GM23248 (cell line): ENCODE measurements at regions not wholly inside any gene's neighbourhood (a gene's known extent, or its start where the extent isn't known, plus 50 kb on each side); places are given as distances from the start of the nearest gene placed in this dataset.

Source experiments
- DNase-seq: peaks from one replicate; pipeline ENCODE4 v3.0.0-alpha.2; 2015
- H2AFZ ChIP-seq: fragments of 200-600 bp; sonication (generic); 2 replicates; pipeline ENCODE4 v1.6.1; 2016; ENCODE audit warnings: antibody characterized with exemption
- H3F3A ChIP-seq: fragments of 200-600 bp; sonication (generic); 2 replicates; pipeline ENCODE4 v1.6.1; 2016; ENCODE audit warnings: mild to moderate bottlenecking, antibody characterized with exemption, mixed run types; ENCODE audit not compliant: insufficient read depth
- H3K27ac ChIP-seq: fragments of 200-600 bp; sonication (generic); 2 replicates; pipeline ENCODE4 v1.5.1; 2016; ENCODE audit warnings: mild to moderate bottlenecking
- H3K27me3 ChIP-seq: fragments of 200-600 bp; sonication (generic); replicated peaks from 2 replicates; pipeline ENCODE4 v1.6.1; 2016; ENCODE audit warnings: mild to moderate bottlenecking; ENCODE audit not compliant: insufficient read depth
- H3K36me3 ChIP-seq: fragments of 200-600 bp; sonication (generic); 2 replicates; pipeline ENCODE4 v1.6.1; 2016; ENCODE audit warnings: low read depth, mild to moderate bottlenecking
- H3K4me1 ChIP-seq: fragments of 200-600 bp; sonication (generic); 2 replicates; pipeline ENCODE4 v1.6.1; 2016; ENCODE audit warnings: mild to moderate bottlenecking; ENCODE audit not compliant: insufficient read depth
- H3K4me2 ChIP-seq: fragments of 200-600 bp; sonication (generic); one replicate; pipeline ENCODE4 v1.6.1; 2016; ENCODE audit warnings: mild to moderate bottlenecking; ENCODE audit not compliant: unreplicated experiment
- H3K4me3 ChIP-seq: fragments of 200-600 bp; sonication (generic); 2 replicates; pipeline ENCODE4 v1.5.1; 2016; ENCODE audit warnings: mild to moderate bottlenecking
- H3K79me2 ChIP-seq: fragments of 200-600 bp; sonication (generic); 2 replicates; pipeline ENCODE4 v1.6.1; 2016; ENCODE audit warnings: mild to moderate bottlenecking; ENCODE audit not compliant: insufficient read depth
- H3K9ac ChIP-seq: fragments of 200-600 bp; sonication (generic); 2 replicates; pipeline ENCODE4 v1.6.1; 2016; ENCODE audit warnings: mild to moderate bottlenecking
- H3K9me2 ChIP-seq: fragments of 200-600 bp; sonication (generic); 2 replicates; pipeline ENCODE4 v1.6.1; 2016; ENCODE audit warnings: mixed run types, mild to moderate bottlenecking, moderate library complexity; ENCODE audit not compliant: insufficient read depth
- H3K9me3 ChIP-seq: fragments of 200-600 bp; sonication (generic); one replicate; pipeline ENCODE4 v1.6.1; 2017; ENCODE audit warnings: low read depth
- H4K20me1 ChIP-seq: fragments of 200-600 bp; sonication (generic); 2 replicates; pipeline ENCODE4 v1.6.0; 2016; ENCODE audit not compliant: insufficient read depth
- EZH2 ChIP-seq: fragments of 200-600 bp; sonication (generic); IDR thresholded peaks from 2 replicates; pipeline ENCODE4 v1.6.1; 2018; ENCODE audit warnings: antibody characterized with exemption, mild to moderate bottlenecking; ENCODE audit not compliant: insufficient read depth, poor library complexity, severe bottlenecking
- EZH2phosphoT487 ChIP-seq: fragments of 200-600 bp; sonication (generic); IDR thresholded peaks from 2 replicates; pipeline ENCODE4 v1.6.1; 2018; ENCODE audit warnings: antibody characterized with exemption, moderate library complexity, mild to moderate bottlenecking, low read depth; ENCODE audit not compliant: insufficient read depth
- whole genome bisulfite sequencing, 2 experiments: methylation state at CpG; one replicate each; pipeline ENCODE4 v1.1.6; 2015 to 2017; ENCODE audit warnings: low lambda C conversion rate in 2 of 2, low coverage in 1 of 2; ENCODE audit errors: missing lambda C conversion rate in 2 of 2; 5-methylcytosine and 5-hydroxymethylcytosine counted together
- in situ Hi-C: fragments of 300-500 bp; cut with MboI; formaldehyde crosslinking; loops from 2 replicates; pipeline ENCODE4 v1.15.0; 2020

- Histone ChIP-seq H3K27ac (no peak overlapping the region; the same call in 1 of the 2 replicates), H3K4me3 (no peak overlapping the region), H3K4me2 (no peak overlapping the region), H3K4me1 (peaks cover 37% of the 10 kb centered on the region), H3K36me3 (no peaks in the 10 kb centered on the region), H3K79me2 (no peaks in the 10 kb centered on the region), H3F3A (peaks cover 23% of the 10 kb centered on the region), H3K9ac (no peak overlapping the region), H3K27me3 (no peaks in the 10 kb centered on the region), H3K9me2 (no peaks in the 10 kb centered on the region), H2AFZ (no peak overlapping the region), H4K20me1 (no peaks in the 10 kb centered on the region), H3K9me3 (no peaks in the 10 kb centered on the region)
- 98 to 100% methylated on average over 4 of the region's 4 CpGs for WGBS, 2 experiments
- TF ChIP-seq EZH2phosphoT487: no peak
- TF ChIP-seq EZH2: no peak
- no peak for DNase-seq
- in situ Hi-C loops: no loop called here
Measured at GRCh38 chr15:62753518-62754221, 288.9 kb upstream of the TPM1 start.

- Histone ChIP-seq H3K4me3 (no peak overlapping the region), H3K9me2 (no peaks in the 10 kb centered on the region), H3K27ac (no peak overlapping the region), H2AFZ (no peak overlapping the region), H3K4me2 (no peak overlapping the region), H4K20me1 (no peaks in the 10 kb centered on the region), H3K9ac (no peak overlapping the region), H3F3A (peaks cover 30% of the 10 kb centered on the region), H3K27me3 (no peaks in the 10 kb centered on the region), H3K9me3 (no peaks in the 10 kb centered on the region), H3K36me3 (no peaks in the 10 kb centered on the region), H3K79me2 (no peaks in the 10 kb centered on the region), H3K4me1 (peaks cover 33% of the 10 kb centered on the region)
- DNase-seq: no peak
- TF ChIP-seq EZH2 (no peak), EZH2phosphoT487 (no peak)
- WGBS, 2 experiments: 92 to 93% methylated on average over 6 of the region's 6 CpGs
- in situ Hi-C loops: no loop called here
Measured at GRCh38 chr15:62756326-62756994, 286.1 kb upstream of the TPM1 start.

- H3K79me2 ChIP-seq: no peaks in the 10 kb centered on the region
- 100% methylated on average over 1 of the region's 1 CpG for WGBS, 2 experiments
- H3K36me3 ChIP-seq: no peaks in the 10 kb centered on the region
- no peak overlapping the region for H3K4me2 ChIP-seq
- no peak overlapping the region for H3K9ac ChIP-seq
- H3K9me2 ChIP-seq: no peaks in the 10 kb centered on the region
- H3K4me1 ChIP-seq: peaks cover 33% of the 10 kb centered on the region
- no peaks in the 10 kb centered on the region for H3K9me3 ChIP-seq
- TF ChIP-seq EZH2phosphoT487: no peak
- in situ Hi-C loops: no loop called here
- no peak for DNase-seq
- H3K4me3 ChIP-seq: no peak overlapping the region
- no peaks in the 10 kb centered on the region for H4K20me1 ChIP-seq
- peaks cover 30% of the 10 kb centered on the region for H3F3A ChIP-seq
- H3K27ac ChIP-seq: peak overlapping the region; percentile 93
- no peak overlapping the region for H2AFZ ChIP-seq
- no peaks in the 10 kb centered on the region for H3K27me3 ChIP-seq
Measured at GRCh38 chr15:62756995-62757360, 285.6 kb upstream of the TPM1 start.

GRCh38 chr15:62757535-62757934 is 285.0 kb upstream of the TPM1 start:
- Histone ChIP-seq H2AFZ (no peak overlapping the region), H3K9ac (peak overlapping the region; percentile 75), H3K79me2 (no peaks in the 10 kb centered on the region), H3K27me3 (no peaks in the 10 kb centered on the region), H3K9me2 (no peaks in the 10 kb centered on the region), H3K4me2 (peak overlapping the region; percentile 64), H3K4me1 (peaks cover 31% of the 10 kb centered on the region), H3F3A (peaks cover 30% of the 10 kb centered on the region), H3K36me3 (peaks cover 3% of the 10 kb centered on the region; the same call in 1 of the 2 replicates), H3K27ac (peak overlapping the region; percentile 93), H4K20me1 (no peaks in the 10 kb centered on the region), H3K9me3 (no peaks in the 10 kb centered on the region), H3K4me3 (peak overlapping the region; percentile 35)
- 58 to 62% methylated on average over 10 of the region's 10 CpGs for WGBS, 2 experiments
- DNase-seq: no peak
- TF ChIP-seq EZH2 (no peak), EZH2phosphoT487 (no peak)
- in situ Hi-C loops: no loop called here
